Activated CD4-positive, alpha-beta T cell treated with anti-CD3 and anti-CD28 coated beads for 4 hours (primary cell): ENCODE measurements at regions not wholly inside any gene's neighbourhood (a gene's known extent, or its start where the extent isn't known, plus 50 kb on each side); places are given as distances from the start of the nearest gene placed in this dataset.

Experiments used
- DNase-seq, 2 donors: peaks; one replicate each; pipeline ENCODE4 v3.0.0-alpha.2; 2020

GRCh38 chr7:69129951-69130350 lies 468.3 kb upstream of the AUTS2 start:
- DNase-seq: no peak

GRCh38 chr7:69130396-69130795 lies 467.9 kb upstream of the AUTS2 start:
- DNase-seq: no peak

GRCh38 chr7:69134316-69134715 lies 464.0 kb upstream of the AUTS2 start:
- DNase-seq: no peak

GRCh38 chr7:69147631-69148030 lies 450.6 kb upstream of the AUTS2 start:
- DNase-seq: no peak

GRCh38 chr7:69149804-69150782 lies 448.2 kb upstream of the AUTS2 start:
- DNase-seq: no peak

- no peak for DNase-seq
Observed at GRCh38 chr7:69162326-69162725, 435.9 kb upstream of the AUTS2 start.

GRCh38 chr7:69162931-69163670 lies 435.2 kb upstream of the AUTS2 start:
- DNase-seq: no peak

- DNase-seq: no peak
Observed at GRCh38 chr7:69166979-69167516, 431.2 kb upstream of the AUTS2 start.

- DNase-seq: no peak
Observed at GRCh38 chr7:69169386-69169785, 428.9 kb upstream of the AUTS2 start.

- DNase-seq: no peak
Observed at GRCh38 chr7:69172357-69173077, 425.8 kb upstream of the AUTS2 start.

- DNase-seq: no peak
Observed at GRCh38 chr7:69173341-69173740, 424.9 kb upstream of the AUTS2 start.

GRCh38 chr7:69173846-69174245 lies 424.4 kb upstream of the AUTS2 start:
- no peak for DNase-seq

- DNase-seq: no peak
Observed at GRCh38 chr7:69176841-69177240, 421.4 kb upstream of the AUTS2 start.

- DNase-seq: no peak
Observed at GRCh38 chr7:69177461-69177861, 420.8 kb upstream of the AUTS2 start.

- no peak for DNase-seq
Observed at GRCh38 chr7:69177941-69178494, 420.3 kb upstream of the AUTS2 start.

- DNase-seq: no peak
Observed at GRCh38 chr7:69180662-69181061, 417.6 kb upstream of the AUTS2 start.

- DNase-seq: no peak
Observed at GRCh38 chr7:69182596-69183467, 415.4 kb upstream of the AUTS2 start.

- DNase-seq: no peak
Observed at GRCh38 chr7:69184339-69184738, 413.9 kb upstream of the AUTS2 start.

GRCh38 chr7:69185170-69185569 lies 413.1 kb upstream of the AUTS2 start:
- DNase-seq: no peak

- no peak for DNase-seq
Observed at GRCh38 chr7:69186974-69187373, 411.3 kb upstream of the AUTS2 start.

GRCh38 chr7:69187824-69188333 lies 410.4 kb upstream of the AUTS2 start:
- no peak for DNase-seq
